SK-N-SH treated with all-trans-retinoic acid at 6 μM for 48 hours (cell line): ENCODE measurements at regions not wholly inside any gene's neighbourhood (a gene's known extent, or its start where the extent isn't known, plus 50 kb on each side); places are given as distances from the start of the nearest gene placed in this dataset.

Experiments used
- PATZ1 ChIP-seq: fragments of 250-450 bp; sonication (Bioruptor Pico); IDR thresholded peaks from 2 replicates; pipeline ENCODE4 v1.8.0; 2020; ENCODE audit warnings: mild to moderate bottlenecking, moderate library complexity, borderline replicate concordance
- ZFP30 ChIP-seq: fragments of 450-650 bp; formaldehyde crosslinking; IDR thresholded peaks from 2 replicates; pipeline ENCODE4 v1.5.0; 2022; ENCODE audit warnings: mild to moderate bottlenecking, moderate library complexity

GRCh38 chr13:37413161-37413560, 185.4 kb downstream of the POSTN start:
- TF ChIP-seq ZFP30 (CRISPR knock-in tag) (no peak), PATZ1 (CRISPR knock-in tag) (no peak)
